OCI-LY3 (cell line): ENCODE measurements at regions not wholly inside any gene's neighbourhood (a gene's known extent, or its start where the extent isn't known, plus 50 kb on each side); places are given as distances from the start of the nearest gene placed in this dataset.

Experiments used
- H2AFZ ChIP-seq: fragments of 200-600, 300-600 bp; shearing (Covaris generic); 2 replicates; pipeline ENCODE4 v1.6.0; 2014; ENCODE audit warnings: antibody characterized with exemption, low read depth, low read length
- H3K27ac ChIP-seq: fragments of 200-600, 300-600 bp; sonication (generic); 2 replicates; pipeline ENCODE4 v1.5.1; 2014; ENCODE audit warnings: mild to moderate bottlenecking, low read length, moderate library complexity, mixed read lengths
- H3K27me3 ChIP-seq: fragments of 200-600, 300-600 bp; sonication (generic); 2 replicates; pipeline ENCODE4 v1.6.1; 2014; ENCODE audit warnings: low read depth, low read length, mixed read lengths
- H3K36me3 ChIP-seq: fragments of 200-600, 300-600 bp; sonication (generic); replicated peaks from 2 replicates; pipeline ENCODE3; 2014; ENCODE audit warnings: low read depth, low read length, mixed read lengths
- H3K4me1 ChIP-seq: fragments of 300-600, 200-600 bp; sonication (generic); 2 replicates; pipeline ENCODE4 v1.6.1; 2014; ENCODE audit warnings: low read length, mixed read lengths
- H3K4me2 ChIP-seq: fragments of 200-600, 300-600 bp; sonication (generic); 2 replicates; pipeline ENCODE4 v1.6.1; 2014; ENCODE audit warnings: low read length, mixed read lengths
- H3K4me3 ChIP-seq: fragments of 300-600, 200-600 bp; sonication (generic); 2 replicates; pipeline ENCODE4 v1.5.1; 2014; ENCODE audit warnings: antibody characterized with exemption, mild to moderate bottlenecking, low read length, moderate library complexity
- H3K79me2 ChIP-seq: fragments of 300-600, 200-600 bp; shearing (Covaris generic); 2 replicates; pipeline ENCODE4 v1.6.1; 2014; ENCODE audit warnings: mild to moderate bottlenecking, low read length, mixed read lengths
- H3K9ac ChIP-seq: fragments of 300-600, 200-600 bp; shearing (Covaris generic); 2 replicates; pipeline ENCODE4 v1.6.0; 2014; ENCODE audit warnings: mild to moderate bottlenecking, low read length, moderate library complexity
- H3K9me3 ChIP-seq: fragments of 200-600, 300-600 bp; shearing (Covaris generic); 2 replicates; pipeline ENCODE4 v1.6.1; 2014; ENCODE audit warnings: low read length, mixed read lengths; ENCODE audit not compliant: insufficient read depth
- H4K20me1 ChIP-seq: fragments of 200-600, 300-600 bp; sonication (generic); 2 replicates; pipeline ENCODE4 v1.6.1; 2016; ENCODE audit warnings: low read length, mixed read lengths; ENCODE audit not compliant: insufficient read depth
- CTCF ChIP-seq: fragments of 200-600, 300-600 bp; sonication (generic); IDR thresholded peaks from 2 replicates; pipeline ENCODE4 v1.5.1; 2014; ENCODE audit warnings: antibody characterized with exemption, low read length, low read depth
- EZH2phosphoT487 ChIP-seq: fragments of 200-600 bp; shearing (Covaris generic); IDR thresholded peaks from 2 replicates; pipeline ENCODE4 v1.6.1; 2018; ENCODE audit warnings: antibody characterized with exemption, mixed run types, low read depth

- Histone ChIP-seq H2AFZ (no peak overlapping the region), H4K20me1 (no peaks in the 10 kb centered on the region), H3K4me1 (no peaks in the 10 kb centered on the region), H3K4me3 (no peak overlapping the region), H3K79me2 (no peaks in the 10 kb centered on the region), H3K27me3 (no peaks in the 10 kb centered on the region), H3K36me3 (no peaks in the 10 kb centered on the region), H3K4me2 (no peak overlapping the region), H3K9me3 (no peaks in the 10 kb centered on the region), H3K27ac (no peak overlapping the region), H3K9ac (no peak overlapping the region)
- TF ChIP-seq CTCF: no peak
- TF ChIP-seq EZH2phosphoT487: no peak
Observed at GRCh38 chr10:8508882-8509281, 454.4 kb downstream of the GATA3 start.

- no peaks in the 10 kb centered on the region for H3K27me3 ChIP-seq
- H3K9ac ChIP-seq: no peak overlapping the region
- H4K20me1 ChIP-seq: no peaks in the 10 kb centered on the region
- H2AFZ ChIP-seq: no peak overlapping the region
- H3K27ac ChIP-seq: no peak overlapping the region
- no peaks in the 10 kb centered on the region for H3K9me3 ChIP-seq
- no peaks in the 10 kb centered on the region for H3K79me2 ChIP-seq
- no peak overlapping the region for H3K4me2 ChIP-seq
- no peak for TF ChIP-seq CTCF
- no peak for TF ChIP-seq EZH2phosphoT487
- no peaks in the 10 kb centered on the region for H3K36me3 ChIP-seq
- no peak overlapping the region for H3K4me3 ChIP-seq
- no peaks in the 10 kb centered on the region for H3K4me1 ChIP-seq
Observed at GRCh38 chr10:8510471-8510870, 456.0 kb downstream of the GATA3 start.

GRCh38 chr10:8511026-8511425 lies 456.5 kb downstream of the GATA3 start:
- H3K27me3 ChIP-seq: no peaks in the 10 kb centered on the region
- no peaks in the 10 kb centered on the region for H3K4me1 ChIP-seq
- no peaks in the 10 kb centered on the region for H3K9me3 ChIP-seq
- H3K79me2 ChIP-seq: no peaks in the 10 kb centered on the region
- no peak overlapping the region for H3K4me3 ChIP-seq
- H4K20me1 ChIP-seq: no peaks in the 10 kb centered on the region
- no peak overlapping the region for H2AFZ ChIP-seq
- TF ChIP-seq CTCF (no peak), EZH2phosphoT487 (no peak)
- no peak overlapping the region for H3K9ac ChIP-seq
- H3K4me2 ChIP-seq: no peak overlapping the region
- no peak overlapping the region for H3K27ac ChIP-seq
- no peaks in the 10 kb centered on the region for H3K36me3 ChIP-seq

- H3K27me3 ChIP-seq: no peaks in the 10 kb centered on the region
- no peaks in the 10 kb centered on the region for H3K36me3 ChIP-seq
- no peaks in the 10 kb centered on the region for H3K79me2 ChIP-seq
- no peaks in the 10 kb centered on the region for H4K20me1 ChIP-seq
- H3K27ac ChIP-seq: no peak overlapping the region
- no peak for TF ChIP-seq EZH2phosphoT487
- TF ChIP-seq CTCF: no peak
- no peaks in the 10 kb centered on the region for H3K9me3 ChIP-seq
- H3K4me1 ChIP-seq: no peaks in the 10 kb centered on the region
- no peak overlapping the region for H3K9ac ChIP-seq
- no peak overlapping the region for H3K4me3 ChIP-seq
- no peak overlapping the region for H2AFZ ChIP-seq
- H3K4me2 ChIP-seq: no peak overlapping the region
Observed at GRCh38 chr10:8513155-8514147, 459.0 kb downstream of the GATA3 start.
